A172 (cell line): ENCODE measurements at regions not wholly inside any gene's neighbourhood (a gene's known extent, or its start where the extent isn't known, plus 50 kb on each side); places are given as distances from the start of the nearest gene placed in this dataset.
A peak's percentile ranks its signal among the peaks of the same experiment; 100 is the strongest.
"Not testable (repeated sequence)": the region's sequence is repeated elsewhere in the genome, so short reads cannot be mapped to it uniquely, and the experiment has no call there.

ENCODE experiments used
- DNase-seq: peaks from one replicate; pipeline ENCODE4 v3.0.0-alpha.2; 2015; ENCODE audit warnings: low spot score

GRCh38 chrX:52585892-52586291 lies 68.8 kb downstream of the SSX7 start:
- DNase-seq = no peak

- DNase-seq = no peak
These were observed 60.8 kb upstream of the XAGE1B start for GRCh38 chrX:52577464-52578173.

GRCh38 chrX:52576946-52577345 lies 60.1 kb upstream of the XAGE1B start:
- DNase-seq = no peak

- DNase-seq = no peak
These were observed 59.6 kb upstream of the XAGE1B start for GRCh38 chrX:52576474-52576873.

GRCh38 chrX:52574416-52575275 lies 57.8 kb upstream of the XAGE1B start:
- peak; percentile 29 for DNase-seq

GRCh38 chrX:52568146-52568545 lies 51.3 kb upstream of the XAGE1B start:
- not testable (repeated sequence) for DNase-seq
